Thyroid gland (tissue), 4 donors: ENCODE measurements at regions not wholly inside any gene's neighbourhood (a gene's known extent, or its start where the extent isn't known, plus 50 kb on each side); places are given as distances from the start of the nearest gene placed in this dataset.

Experiments used
- POLR2A ChIP-seq, 2 donors: fragments of 450-650 bp; IDR thresholded peaks; one replicate each; pipeline ENCODE4 v1.6.1; 2017; ENCODE audit warnings: antibody characterized with exemption in 2 of 2, mild to moderate bottlenecking in 2 of 2, moderate library complexity in 1 of 2
- TF ChIP-seq, protein P1 (sequence below), 6 experiments: fragments of 200-600 bp in 3 of 6; fragments of 450-650 bp in 3 of 6; sonication (generic) in 3 of 6; IDR thresholded peaks; one replicate each; pipeline ENCODE4 v1.5.1; 2016 to 2019; ENCODE audit warnings: antibody characterized with exemption in 6 of 6, mild to moderate bottlenecking in 2 of 6, inconsistent platforms in 1 of 6, moderate library complexity in 1 of 6

DNA sequence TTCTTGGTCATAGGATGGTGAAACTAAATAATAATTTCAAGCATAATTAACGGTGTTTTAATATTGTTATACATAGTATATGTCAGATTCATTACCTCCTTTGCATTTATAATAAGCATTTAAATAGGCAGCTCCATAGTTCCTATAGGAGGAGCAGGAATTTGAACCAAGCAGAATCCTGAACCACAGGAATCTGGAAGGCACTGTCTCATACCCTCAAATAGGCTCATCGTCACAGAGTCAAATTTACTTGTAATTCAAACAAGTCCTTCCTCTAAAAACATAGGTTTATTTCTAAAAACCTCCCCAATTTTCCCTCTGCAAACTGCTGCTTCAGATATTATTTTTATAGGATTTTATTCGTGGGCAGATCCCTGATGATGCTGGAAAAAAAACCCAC is 376.3 kb upstream of the ARHGEF26 start:
- TF ChIP-seq, protein P1, sequence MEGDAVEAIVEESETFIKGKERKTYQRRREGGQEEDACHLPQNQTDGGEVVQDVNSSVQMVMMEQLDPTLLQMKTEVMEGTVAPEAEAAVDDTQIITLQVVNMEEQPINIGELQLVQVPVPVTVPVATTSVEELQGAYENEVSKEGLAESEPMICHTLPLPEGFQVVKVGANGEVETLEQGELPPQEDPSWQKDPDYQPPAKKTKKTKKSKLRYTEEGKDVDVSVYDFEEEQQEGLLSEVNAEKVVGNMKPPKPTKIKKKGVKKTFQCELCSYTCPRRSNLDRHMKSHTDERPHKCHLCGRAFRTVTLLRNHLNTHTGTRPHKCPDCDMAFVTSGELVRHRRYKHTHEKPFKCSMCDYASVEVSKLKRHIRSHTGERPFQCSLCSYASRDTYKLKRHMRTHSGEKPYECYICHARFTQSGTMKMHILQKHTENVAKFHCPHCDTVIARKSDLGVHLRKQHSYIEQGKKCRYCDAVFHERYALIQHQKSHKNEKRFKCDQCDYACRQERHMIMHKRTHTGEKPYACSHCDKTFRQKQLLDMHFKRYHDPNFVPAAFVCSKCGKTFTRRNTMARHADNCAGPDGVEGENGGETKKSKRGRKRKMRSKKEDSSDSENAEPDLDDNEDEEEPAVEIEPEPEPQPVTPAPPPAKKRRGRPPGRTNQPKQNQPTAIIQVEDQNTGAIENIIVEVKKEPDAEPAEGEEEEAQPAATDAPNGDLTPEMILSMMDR (IDR thresholded peaks at IDR 0.05), result no peak
- no peak for TF ChIP-seq POLR2A (IDR thresholded peaks at IDR 0.05)
